ENCODE measurements at regions not wholly inside any gene's neighbourhood (a gene's known extent, or its start where the extent isn't known, plus 50 kb on each side); places are given as distances from the start of the nearest gene placed in this dataset.

DNA sequence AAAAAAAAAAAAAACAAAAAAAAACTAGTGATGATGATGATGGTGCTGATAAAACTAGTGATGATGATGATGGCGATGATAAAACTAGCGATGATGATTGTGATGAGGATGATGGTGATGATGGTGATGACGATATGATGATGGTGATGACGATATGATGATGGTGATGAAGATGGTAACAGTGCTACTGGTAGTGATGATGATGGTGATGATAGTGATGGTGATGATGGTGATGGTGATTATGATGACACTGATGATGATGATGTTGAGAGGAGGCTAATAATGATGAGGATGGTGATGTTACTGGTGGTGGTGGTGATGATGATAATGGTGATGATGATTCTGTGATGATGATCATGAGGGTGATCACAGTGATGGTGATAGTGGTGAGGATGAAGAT lies 345.5 kb upstream of the CDH4 start:
- no peak for TF ChIP-seq CTCF (IDR thresholded peaks at IDR 0.05; ENCODE audit: insufficient read depth, low read depth, low read length)
- no peak for TF ChIP-seq EZH2 (IDR thresholded peaks at IDR 0.05; ENCODE audit: insufficient read depth, low read length)

All from astrocyte (in vitro differentiated cells and primary cell).